ENCODE measurements at regions not wholly inside any gene's neighbourhood (a gene's known extent, or its start where the extent isn't known, plus 50 kb on each side); places are given as distances from the start of the nearest gene placed in this dataset.

DNA sequence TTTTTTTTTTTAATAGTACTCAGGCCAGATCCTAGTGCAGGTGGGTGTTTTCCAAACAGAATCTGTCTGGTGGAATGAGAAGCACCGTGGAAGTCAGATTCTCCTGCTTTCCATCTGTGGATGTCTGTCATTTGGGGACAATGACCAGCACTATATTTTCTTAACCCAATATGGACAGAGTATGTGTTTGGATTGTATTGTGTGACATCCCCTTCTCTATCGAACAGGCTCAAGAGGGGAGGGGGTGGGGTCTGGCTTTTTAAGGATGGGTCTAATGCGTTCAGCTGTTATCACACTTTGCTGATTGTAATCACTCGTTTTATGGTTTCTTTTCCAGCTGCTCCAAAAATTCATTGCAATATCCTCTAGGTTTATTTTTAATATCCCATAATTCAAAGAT, 197.5 kb upstream of the CEP162 start:
- H3K4me3 ChIP-seq (ENCODE audit: low read depth, low read length): no peak overlapping the region
- POLR2A ChIA-PET: no interaction called here
- CTCF ChIA-PET: interaction anchor here (1.2 to 5.4 kb wide), 3 partner anchors 9 to 348 kb away, joined by 3 to 33 read pairs (median 4); no protein-coding TSS in a partner anchor
- TF ChIP-seq, protein P1, sequence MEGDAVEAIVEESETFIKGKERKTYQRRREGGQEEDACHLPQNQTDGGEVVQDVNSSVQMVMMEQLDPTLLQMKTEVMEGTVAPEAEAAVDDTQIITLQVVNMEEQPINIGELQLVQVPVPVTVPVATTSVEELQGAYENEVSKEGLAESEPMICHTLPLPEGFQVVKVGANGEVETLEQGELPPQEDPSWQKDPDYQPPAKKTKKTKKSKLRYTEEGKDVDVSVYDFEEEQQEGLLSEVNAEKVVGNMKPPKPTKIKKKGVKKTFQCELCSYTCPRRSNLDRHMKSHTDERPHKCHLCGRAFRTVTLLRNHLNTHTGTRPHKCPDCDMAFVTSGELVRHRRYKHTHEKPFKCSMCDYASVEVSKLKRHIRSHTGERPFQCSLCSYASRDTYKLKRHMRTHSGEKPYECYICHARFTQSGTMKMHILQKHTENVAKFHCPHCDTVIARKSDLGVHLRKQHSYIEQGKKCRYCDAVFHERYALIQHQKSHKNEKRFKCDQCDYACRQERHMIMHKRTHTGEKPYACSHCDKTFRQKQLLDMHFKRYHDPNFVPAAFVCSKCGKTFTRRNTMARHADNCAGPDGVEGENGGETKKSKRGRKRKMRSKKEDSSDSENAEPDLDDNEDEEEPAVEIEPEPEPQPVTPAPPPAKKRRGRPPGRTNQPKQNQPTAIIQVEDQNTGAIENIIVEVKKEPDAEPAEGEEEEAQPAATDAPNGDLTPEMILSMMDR (IDR thresholded peaks at IDR 0.05; ENCODE audit: insufficient read depth, low read length, missing control alignments): no peak
- no peak for DNase-seq (ENCODE audit: low read depth, low spot score)

GRCh38 chr6:84422380-84422968, 195.0 kb upstream of the CEP162 start:
- TF ChIP-seq, protein P1 (IDR thresholded peaks at IDR 0.05; ENCODE audit: insufficient read depth, low read length, missing control alignments): peak; percentile 60
- DNase-seq (ENCODE audit: low read depth, low spot score): no peak
- CTCF ChIA-PET: interaction anchor here (0.5 to 5.4 kb wide), 9 partner anchors 10 to 355 kb away, joined by 3 to 33 read pairs (median 4); no protein-coding TSS in a partner anchor
- H3K4me3 ChIP-seq (ENCODE audit: low read depth, low read length): no peak overlapping the region
- POLR2A ChIA-PET: no interaction called here

DNA sequence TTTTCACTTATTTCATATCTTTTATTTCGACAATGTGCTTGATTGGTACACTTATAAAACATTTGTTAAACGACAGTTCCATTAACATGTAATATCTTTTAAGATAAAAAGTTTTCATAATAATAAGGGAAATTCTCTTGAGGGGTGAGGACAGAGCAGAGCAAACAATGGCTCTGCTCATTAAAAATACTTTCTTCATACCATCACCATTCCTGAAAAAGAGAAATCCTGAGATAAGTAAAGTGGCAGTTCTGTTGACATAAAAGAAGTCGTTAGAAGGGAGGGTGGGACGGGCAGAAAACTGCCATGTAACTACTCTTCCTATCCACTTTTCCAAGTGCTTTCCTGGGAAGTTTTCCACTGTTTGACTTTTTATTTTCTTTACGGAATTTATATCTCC, 193.6 kb upstream of the CEP162 start:
- H3K4me3 ChIP-seq (ENCODE audit: low read depth, low read length): no peak overlapping the region
- CTCF ChIA-PET: interaction anchor here (5.4 kb wide), 1 partner anchor 352 kb away, joined by 33 read pairs; no protein-coding TSS in a partner anchor
- POLR2A ChIA-PET: no interaction called here
- TF ChIP-seq, protein P1 (IDR thresholded peaks at IDR 0.05; ENCODE audit: insufficient read depth, low read length, missing control alignments): no peak
- DNase-seq (ENCODE audit: low read depth, low spot score): no peak

DNA sequence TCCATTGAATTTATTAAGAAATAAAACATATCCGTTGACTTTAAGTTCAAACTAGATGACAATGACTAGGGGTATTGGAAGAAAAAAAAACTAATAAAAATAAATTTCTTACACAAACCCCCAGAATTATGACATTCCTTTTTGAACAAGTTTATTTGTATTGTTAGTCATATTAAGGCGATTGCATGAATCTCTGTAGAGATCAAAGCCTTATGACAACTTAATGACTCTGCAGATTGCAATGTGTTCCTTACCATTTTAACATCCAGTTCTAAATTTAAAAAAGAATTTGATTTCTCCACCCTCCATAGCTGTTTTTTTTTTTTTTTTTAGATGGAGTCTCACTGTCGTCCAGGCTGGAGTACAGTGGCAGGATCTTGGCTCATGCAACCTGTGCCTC, 189.8 kb upstream of the CEP162 start:
- TF ChIP-seq, protein P1 (IDR thresholded peaks at IDR 0.05; ENCODE audit: insufficient read depth, low read length, missing control alignments): no peak
- DNase-seq (ENCODE audit: low read depth, low spot score): peak; percentile 45
- ChIA-PET CTCF (interaction anchor here (1.5 kb wide), 2 partner anchors 11 to 353 kb away, joined by 3 to 5 read pairs; no protein-coding TSS in a partner anchor), POLR2A (interaction anchor here (0.6 kb wide), 2 partner anchors 358 to 1575 kb away, joined by 3 to 4 read pairs; no protein-coding TSS in a partner anchor)
- no peak overlapping the region for H3K4me3 ChIP-seq (ENCODE audit: low read depth, low read length)

- TF ChIP-seq, protein P1 (IDR thresholded peaks at IDR 0.05; ENCODE audit: insufficient read depth, low read length, missing control alignments): no peak
- no peak overlapping the region for H3K4me3 ChIP-seq (ENCODE audit: low read depth, low read length)
- DNase-seq (ENCODE audit: low read depth, low spot score): no peak
- ChIA-PET CTCF (no interaction called here), POLR2A (no interaction called here)
These were observed 188.7 kb upstream of the CEP162 start for GRCh38 chr6:84416043-84416657.

- TF ChIP-seq, protein P1 (IDR thresholded peaks at IDR 0.05; ENCODE audit: insufficient read depth, low read length, missing control alignments): no peak
- POLR2A ChIA-PET: no interaction called here
- H3K4me3 ChIP-seq (ENCODE audit: low read depth, low read length): no peak overlapping the region
- CTCF ChIA-PET: no interaction called here
- DNase-seq (ENCODE audit: low read depth, low spot score): no peak
These were observed 188.1 kb upstream of the CEP162 start for GRCh38 chr6:84415517-84415916.

Data from AG04449 (cell line).